Adrenal gland (tissue), 9 donors: ENCODE measurements at regions not wholly inside any gene's neighbourhood (a gene's known extent, or its start where the extent isn't known, plus 50 kb on each side); places are given as distances from the start of the nearest gene placed in this dataset.

Experiments
- DNase-seq, 7 donors: peaks; one replicate each; pipeline ENCODE4 v3.0.0-alpha.2; 2019 to 2020
- H3K27ac ChIP-seq, 5 donors: fragments of 200-600 bp; sonication (generic) in 4 of 5; 1 replicate in 3 of 5; 2 replicates in 2 of 5; pipeline versions ENCODE4 v1.5.1 to v1.8.0; 2016 to 2020; ENCODE audit warnings: mild to moderate bottlenecking in 1 of 5
- H3K27me3 ChIP-seq: fragments of 200-600 bp; 2 replicates; pipeline ENCODE4 v1.8.0; 2021
- H3K36me3 ChIP-seq, 2 donors: fragments of 200-600 bp; replicated peaks in 1 of 2; 1 replicate in 1 of 2; 2 replicates in 1 of 2; pipeline versions ENCODE4 v1.5.1 to v1.8.0; 2018 to 2022
- H3K4me1 ChIP-seq, 2 donors: fragments of 200-600 bp; replicated peaks in 1 of 2; 1 replicate in 1 of 2; 2 replicates in 1 of 2; pipeline versions ENCODE4 v1.5.1 to v1.8.0; 2018 to 2021
- H3K4me3 ChIP-seq, 4 donors: fragments of 200-600 bp; sonication (generic) in 3 of 4; one replicate each; pipeline ENCODE4 v1.5.1; 2016 to 2018
- H3K9me3 ChIP-seq, 3 donors: fragments of 200-600 bp; sonication (generic) in 1 of 3; replicated peaks in 1 of 3; 1 replicate in 2 of 3; 2 replicates in 1 of 3; pipeline versions ENCODE4 v1.5.1 to v1.8.0; 2016 to 2021
- CTCF ChIP-seq, 6 experiments: fragments of 450-650 bp in 4 of 6; fragments of 200-600 bp in 2 of 6; sonication (generic) in 1 of 6; IDR thresholded peaks; 1 replicate in 5 of 6; 2 replicates in 1 of 6; pipeline versions ENCODE4 v1.5.1 to v1.8.0; 2016 to 2021; ENCODE audit warnings: antibody characterized with exemption in 6 of 6, mild to moderate bottlenecking in 2 of 6, moderate library complexity in 1 of 6
- POLR2A ChIP-seq, 2 donors: fragments of 450-650 bp; IDR thresholded peaks; one replicate each; pipeline ENCODE4 v1.6.1; 2017; ENCODE audit warnings: antibody characterized with exemption in 2 of 2, mild to moderate bottlenecking in 2 of 2, moderate library complexity in 1 of 2
- WGBS, 4 donors: extraction: QIAGEN DNeasy Blood & Tissue Kit in 2 of 4; methylation state at CpG; one replicate each; pipeline versions ENCODE4 v1.1.5 to v1.1.7; 2013 to 2017; 5-methylcytosine and 5-hydroxymethylcytosine counted together
- intact Hi-C, 2 donors: fragments of 100-400 bp; cut with DNase I; formaldehyde crosslinking; loops; one replicate each; pipeline versions ENCODE4 v1.14.1 to v1.15.0; 2022 to 2023
- donor health status: healthy with polysubstance abuse.
- donor health status: Bipolar disorder and iron deficiency.
- donor health status: DM: yes; HTN: yes; CAD: no.
- donor health status: DM: no; HTN: no; CAD: no.
- donor health status: DM: no; HTN: no; CAD: no.

- no peak overlapping the region for H3K27ac ChIP-seq
- no peaks in the 10 kb centered on the region for H3K9me3 ChIP-seq
- TF ChIP-seq CTCF (IDR thresholded peaks at IDR 0.05), result no peak
- no peak for TF ChIP-seq POLR2A (IDR thresholded peaks at IDR 0.05)
- 61 to 78% (median 74%) methylated on average over 7 of the region's 7 CpGs for WGBS, 4 donors
- intact Hi-C loops, result no loop called here
- no peak for DNase-seq
- no peak overlapping the region for H3K4me3 ChIP-seq
- H3K36me3 ChIP-seq, result no peaks in the 10 kb centered on the region
- no peaks in the 10 kb centered on the region for H3K4me1 ChIP-seq
- no peaks in the 10 kb centered on the region for H3K27me3 ChIP-seq
These were observed 72.7 kb upstream of the SEC61G start for GRCh38 chr7:54831644-54832095.

GRCh38 chr7:54833001-54833467, 74.0 kb upstream of the SEC61G start:
- H3K4me1 ChIP-seq, result no peaks in the 10 kb centered on the region
- intact Hi-C loops, result no loop called here
- WGBS, 4 donors, result 92 to 96% (median 93%) methylated on average over 25 to 39 of the region's 39 CpGs
- no peak for DNase-seq
- H3K9me3 ChIP-seq, result no peaks in the 10 kb centered on the region
- TF ChIP-seq CTCF (IDR thresholded peaks at IDR 0.05) (no peak), POLR2A (IDR thresholded peaks at IDR 0.05) (no peak)
- no peaks in the 10 kb centered on the region for H3K36me3 ChIP-seq
- H3K27me3 ChIP-seq, result no peaks in the 10 kb centered on the region
- H3K27ac ChIP-seq, result no peak overlapping the region
- H3K4me3 ChIP-seq, result no peak overlapping the region

GRCh38 chr7:54837168-54837567, 78.2 kb upstream of the SEC61G start:
- WGBS, 4 donors, result 74 to 89% (median 86%) methylated on average over 7 of the region's 7 CpGs
- intact Hi-C loops, result no loop called here

GRCh38 chr7:54837761-54838160, 78.8 kb upstream of the SEC61G start:
- H3K4me3 ChIP-seq, result no peak overlapping the region
- DNase-seq, result no peak
- no peaks in the 10 kb centered on the region for H3K27me3 ChIP-seq
- H3K9me3 ChIP-seq, result no peaks in the 10 kb centered on the region
- intact Hi-C loops, result no loop called here
- H3K36me3 ChIP-seq, result no peaks in the 10 kb centered on the region
- peak overlapping the region in 1 of 5 donors; percentile 55 for H3K27ac ChIP-seq
- H3K4me1 ChIP-seq, result no peaks in the 10 kb centered on the region
- 89 to 96% (median 93%) methylated on average over 7 of the region's 7 CpGs for WGBS, 4 donors
- no peak for TF ChIP-seq POLR2A (IDR thresholded peaks at IDR 0.05)
- TF ChIP-seq CTCF (IDR thresholded peaks at IDR 0.05), result no peak

More at GRCh38 chr7:54837168-54837567, 78.2 kb upstream of the SEC61G start:
- Histone ChIP-seq H3K27ac (peak overlapping the region in 2 of 5 donors; percentile 55 to 61), H3K36me3 (no peaks in the 10 kb centered on the region), H3K4me3 (no peak overlapping the region), H3K9me3 (no peaks in the 10 kb centered on the region), H3K4me1 (no peaks in the 10 kb centered on the region), H3K27me3 (no peaks in the 10 kb centered on the region)
- no peak for DNase-seq
- no peak for TF ChIP-seq CTCF (IDR thresholded peaks at IDR 0.05)
- no peak for TF ChIP-seq POLR2A (IDR thresholded peaks at IDR 0.05)
